GM10266 (cell line): ENCODE measurements at regions not wholly inside any gene's neighbourhood (a gene's known extent, or its start where the extent isn't known, plus 50 kb on each side); places are given as distances from the start of the nearest gene placed in this dataset.

Experiments
- DNase-seq: peaks from one replicate; pipeline ENCODE4 v3.0.0; 2012; ENCODE audit errors: extremely low spot score
- TF ChIP-seq, protein P1 (sequence below): IDR thresholded peaks from 2 replicates; pipeline ENCODE4 v1.5.1; 2012; ENCODE audit warnings: mild to moderate bottlenecking, low read depth; ENCODE audit not compliant: control insufficient read depth, insufficient read depth; ENCODE audit errors: missing control alignments

DNA sequence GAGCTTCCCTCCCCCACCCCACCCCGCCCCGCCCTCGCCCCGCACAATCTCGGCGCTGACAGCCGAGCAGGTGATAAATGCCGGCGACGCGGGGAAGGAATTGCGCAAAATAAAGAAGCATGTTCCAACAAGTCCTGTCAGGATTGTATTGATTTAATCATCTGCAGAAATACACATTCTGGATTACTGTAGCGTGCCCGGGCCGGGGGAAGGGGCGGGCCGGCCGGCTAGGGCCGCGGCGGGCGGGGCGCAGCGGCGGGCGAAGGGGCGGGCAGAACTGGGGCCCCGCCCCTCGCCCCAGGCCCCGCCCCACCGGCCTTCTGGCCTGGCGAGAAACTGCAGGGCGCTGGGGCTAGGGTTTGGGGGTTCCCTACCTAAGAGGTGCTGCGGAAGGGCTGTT, 88.9 kb upstream of the PAX2 start:
- TF ChIP-seq, protein P1, sequence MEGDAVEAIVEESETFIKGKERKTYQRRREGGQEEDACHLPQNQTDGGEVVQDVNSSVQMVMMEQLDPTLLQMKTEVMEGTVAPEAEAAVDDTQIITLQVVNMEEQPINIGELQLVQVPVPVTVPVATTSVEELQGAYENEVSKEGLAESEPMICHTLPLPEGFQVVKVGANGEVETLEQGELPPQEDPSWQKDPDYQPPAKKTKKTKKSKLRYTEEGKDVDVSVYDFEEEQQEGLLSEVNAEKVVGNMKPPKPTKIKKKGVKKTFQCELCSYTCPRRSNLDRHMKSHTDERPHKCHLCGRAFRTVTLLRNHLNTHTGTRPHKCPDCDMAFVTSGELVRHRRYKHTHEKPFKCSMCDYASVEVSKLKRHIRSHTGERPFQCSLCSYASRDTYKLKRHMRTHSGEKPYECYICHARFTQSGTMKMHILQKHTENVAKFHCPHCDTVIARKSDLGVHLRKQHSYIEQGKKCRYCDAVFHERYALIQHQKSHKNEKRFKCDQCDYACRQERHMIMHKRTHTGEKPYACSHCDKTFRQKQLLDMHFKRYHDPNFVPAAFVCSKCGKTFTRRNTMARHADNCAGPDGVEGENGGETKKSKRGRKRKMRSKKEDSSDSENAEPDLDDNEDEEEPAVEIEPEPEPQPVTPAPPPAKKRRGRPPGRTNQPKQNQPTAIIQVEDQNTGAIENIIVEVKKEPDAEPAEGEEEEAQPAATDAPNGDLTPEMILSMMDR = no peak
- peak; percentile 77 for DNase-seq

DNA sequence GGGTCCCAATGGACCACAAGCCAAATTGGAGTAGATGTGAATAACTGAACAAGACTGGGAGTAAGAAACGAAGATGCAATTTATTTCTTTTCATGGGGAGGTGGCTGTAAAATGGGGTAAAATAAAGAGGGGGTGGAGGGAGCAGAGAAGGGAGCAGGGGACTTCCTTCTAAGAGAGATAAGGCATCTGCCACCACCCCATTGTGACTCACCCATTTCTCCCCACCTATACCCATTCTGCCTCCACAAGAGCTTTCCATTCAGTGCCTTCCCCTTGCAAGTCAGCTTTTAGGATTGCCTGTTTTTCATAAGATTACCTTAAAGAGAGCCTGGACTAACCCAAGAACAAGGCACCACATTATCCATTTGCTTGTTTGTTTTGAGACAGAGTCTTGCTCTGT, 87.1 kb upstream of the PAX2 start:
- TF ChIP-seq, protein P1 = no peak
- no peak for DNase-seq

DNA sequence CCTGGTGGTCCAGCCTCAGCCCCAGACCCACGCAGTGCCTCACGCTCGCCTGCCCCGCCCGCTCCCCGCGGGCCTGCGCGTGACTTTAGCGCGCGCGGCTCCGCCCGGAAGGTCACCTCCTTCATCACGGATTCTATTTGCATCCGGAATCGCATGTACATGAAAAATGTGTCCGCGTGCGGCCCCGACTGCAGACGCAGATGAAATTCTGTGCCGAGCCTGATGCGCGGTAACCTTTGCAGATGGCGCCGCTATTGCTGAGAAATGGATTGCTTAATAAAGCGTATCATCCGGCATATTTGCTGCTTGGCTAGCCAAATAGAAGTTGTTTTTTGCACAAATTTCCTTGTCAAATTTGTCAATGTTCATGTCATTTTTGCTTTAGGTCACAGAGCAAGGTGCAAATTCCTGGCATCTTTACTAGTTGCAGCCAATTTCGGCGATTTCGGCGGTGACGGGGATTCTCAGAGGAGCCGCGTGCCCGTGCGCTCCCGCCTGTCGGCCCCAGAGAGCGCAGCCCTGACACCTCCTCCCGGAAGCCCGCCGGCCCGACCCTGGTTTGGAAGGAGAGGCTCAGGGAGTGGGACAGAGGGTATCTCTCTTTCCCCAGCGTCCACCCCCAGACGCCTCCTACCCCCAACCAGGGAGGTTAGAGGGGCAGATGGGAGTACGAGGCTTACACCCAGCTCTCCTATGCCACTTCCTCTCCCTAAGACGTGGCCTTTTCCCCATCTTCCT, 85.9 kb upstream of the PAX2 start:
- TF ChIP-seq, protein P1 = no peak
- DNase-seq = no peak

DNA sequence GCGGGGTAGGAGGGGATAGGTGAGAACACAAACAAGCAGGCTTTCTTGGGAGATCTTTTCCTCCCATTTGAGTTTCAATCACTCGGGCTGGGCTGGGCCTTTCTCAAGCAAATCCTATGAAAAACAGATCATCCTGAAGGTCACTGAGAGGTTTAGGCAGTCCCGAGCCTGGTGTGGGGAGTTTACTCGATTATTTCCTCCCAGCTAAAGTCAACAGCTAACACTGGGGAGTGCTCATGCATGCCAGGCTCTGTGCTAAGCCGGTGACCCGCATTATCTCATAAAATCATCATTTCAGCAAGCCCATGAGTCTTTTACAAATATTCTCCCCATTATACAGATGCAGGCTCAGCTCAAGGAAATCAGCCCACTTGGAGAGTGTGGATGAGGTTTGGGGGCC, 85.0 kb upstream of the PAX2 start:
- TF ChIP-seq, protein P1 = no peak

DNA sequence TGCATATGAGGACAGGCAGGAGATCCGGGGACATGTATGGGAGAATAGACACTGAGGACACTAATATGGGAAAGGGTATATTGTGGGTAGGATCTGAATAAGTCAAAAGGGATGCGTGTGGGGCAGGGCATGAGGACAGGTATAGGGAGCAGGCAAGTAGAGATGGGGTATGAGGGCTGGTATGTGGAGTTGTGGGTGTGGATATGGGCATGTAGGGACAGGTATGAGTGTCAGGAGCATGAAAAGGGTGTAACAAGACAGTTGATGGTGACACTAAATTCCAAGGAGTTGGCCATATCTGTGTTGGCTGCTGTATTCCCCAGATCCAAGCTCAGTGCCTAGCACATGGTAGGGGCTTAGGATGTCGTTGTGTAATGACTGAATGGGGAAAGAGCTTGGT, 84.4 kb upstream of the PAX2 start:
- TF ChIP-seq, protein P1 = no peak
- no peak for DNase-seq

More for the DNA sequence above, 85.0 kb upstream of the PAX2 start:
- no peak for DNase-seq

DNA sequence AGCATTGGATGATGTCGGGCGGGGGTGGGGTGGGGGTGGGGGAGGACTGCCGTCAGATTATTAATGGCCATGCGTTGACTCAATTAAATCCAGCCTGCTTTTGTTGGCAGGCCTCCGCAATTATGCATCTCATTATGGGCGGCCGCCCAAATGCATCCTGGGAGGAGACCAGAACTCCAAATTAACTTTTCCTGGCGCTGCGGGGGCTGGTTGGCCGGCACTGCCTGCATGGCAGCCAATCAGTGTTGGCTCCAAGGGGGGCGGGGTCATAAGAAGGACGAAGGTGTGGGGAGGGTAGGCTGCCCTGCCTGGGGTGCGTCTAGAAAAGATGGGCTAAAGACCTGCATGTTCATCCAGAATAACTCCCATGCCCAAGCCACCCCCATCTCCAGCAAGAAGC, 83.9 kb upstream of the PAX2 start:
- TF ChIP-seq, protein P1 = no peak
- DNase-seq = no peak

DNA sequence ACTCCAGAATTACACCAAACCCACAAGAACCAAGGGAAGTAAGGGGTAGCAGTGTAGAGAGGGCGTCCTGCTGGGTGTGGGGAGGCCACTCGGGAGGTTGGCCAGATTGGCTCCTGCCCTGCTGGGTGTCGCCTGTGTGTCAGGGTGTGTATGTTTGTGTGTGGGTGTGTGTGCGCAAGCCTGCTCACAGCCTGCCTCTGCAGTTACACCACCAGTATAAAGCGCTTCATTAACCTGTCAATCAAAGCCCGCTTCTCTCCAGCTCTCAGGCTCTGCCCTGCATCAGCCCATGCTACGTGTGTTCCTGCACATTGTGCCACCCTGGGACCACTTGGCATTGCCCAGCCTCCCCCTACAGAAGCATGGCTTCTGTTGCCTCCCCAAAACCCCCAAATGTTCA, 83.3 kb upstream of the PAX2 start:
- TF ChIP-seq, protein P1 = no peak

More for the DNA sequence above, 83.3 kb upstream of the PAX2 start:
- no peak for DNase-seq
